PC-9 (cell line): ENCODE measurements at regions not wholly inside any gene's neighbourhood (a gene's known extent, or its start where the extent isn't known, plus 50 kb on each side); places are given as distances from the start of the nearest gene placed in this dataset.

Source experiments
- BruUV-seq: library from RNA; stranded (reverse); fragments of 400-500 nt; replicated peaks from 2 replicates; lab custom pipeline; 2021; lab: Mats Ljungman, UMichigan
- CTCF ChIA-PET: fragments of 300-600 bp; sonication (Branson Sonifier 250); formaldehyde crosslinking; loops from one replicate; lab custom pipeline; 2022; ENCODE audit warnings: antibody characterized with exemption; lab: Charles Lee
- POLR2A ChIA-PET: fragments of 300-600 bp; sonication (Branson Sonifier 250); formaldehyde crosslinking; loops from one replicate; lab custom pipeline; 2022; ENCODE audit warnings: antibody characterized with exemption; ENCODE audit not compliant: unreplicated experiment; lab: Charles Lee
- DNase-seq, 2 experiments: peaks; one replicate each; pipeline versions ENCODE4 v3.0.0 to v3.0.0-alpha.2; 2015 to 2022; ENCODE audit warnings: mixed read lengths in 1 of 2
- H2AFZ ChIP-seq: fragments of 200-600 bp; sonication (generic); 2 replicates; pipeline ENCODE4 v1.8.1; 2017; ENCODE audit warnings: antibody characterized with exemption
- H3F3A ChIP-seq: fragments of 200-600 bp; sonication (generic); 2 replicates; pipeline ENCODE4 v1.8.1; 2017; ENCODE audit warnings: antibody characterized with exemption, mild to moderate bottlenecking, low read depth; ENCODE audit not compliant: insufficient read depth
- H3K27ac ChIP-seq: fragments of 200-600 bp; sonication (generic); 2 replicates; pipeline ENCODE4 v1.6.1; 2016; ENCODE audit warnings: mixed run types
- H3K27me3 ChIP-seq: fragments of 200-600 bp; sonication (generic); 2 replicates; pipeline ENCODE4 v1.6.1; 2016; ENCODE audit warnings: low read depth, mixed run types; ENCODE audit not compliant: insufficient read depth
- H3K36me3 ChIP-seq: fragments of 200-600 bp; sonication (generic); 2 replicates; pipeline ENCODE4 v1.6.1; 2016; ENCODE audit warnings: low read depth, mixed run types
- H3K4me1 ChIP-seq: fragments of 200-600 bp; sonication (generic); replicated peaks from 2 replicates; pipeline ENCODE4 v1.6.1; 2016; ENCODE audit warnings: mixed run types; ENCODE audit not compliant: insufficient read depth
- H3K4me2 ChIP-seq: fragments of 200-600 bp; sonication (generic); 2 replicates; pipeline ENCODE4 v1.6.1; 2017; ENCODE audit warnings: mixed run types
- H3K4me3 ChIP-seq: fragments of 200-600 bp; sonication (generic); 2 replicates; pipeline ENCODE4 v1.6.1; 2016; ENCODE audit warnings: mixed run types
- H3K79me2 ChIP-seq: fragments of 200-600 bp; sonication (generic); 2 replicates; pipeline ENCODE4 v1.6.1; 2017; ENCODE audit warnings: low read depth, mixed run types
- H3K9me2 ChIP-seq: fragments of 200-600 bp; sonication (generic); 2 replicates; pipeline ENCODE4 v1.8.1; 2017; ENCODE audit warnings: mild to moderate bottlenecking; ENCODE audit not compliant: insufficient read depth
- H3K9me3 ChIP-seq: fragments of 200-600 bp; sonication (generic); 2 replicates; pipeline ENCODE4 v1.8.1; 2016; ENCODE audit warnings: low read depth; ENCODE audit not compliant: insufficient read depth
- H4K20me1 ChIP-seq: fragments of 200-600 bp; sonication (generic); 2 replicates; pipeline ENCODE4 v1.8.1; 2017; ENCODE audit not compliant: insufficient read depth
- CTCF ChIP-seq: fragments of 200-600 bp; sonication (generic); conservative IDR thresholded peaks from 2 replicates; pipeline ENCODE4 v1.6.1; 2017; ENCODE audit warnings: mixed run types, antibody characterized with exemption, mild to moderate bottlenecking, moderate library complexity
- EZH2 ChIP-seq: fragments of 200-600 bp; sonication (generic); IDR thresholded peaks from 2 replicates; pipeline ENCODE4 v1.8.0; 2017; ENCODE audit warnings: antibody characterized with exemption, low read depth
- intact Hi-C: fragments of 100-400 bp; cut with micrococcal nuclease; formaldehyde crosslinking; loops from one replicate; pipeline ENCODE4 v1.10.0; 2022; ENCODE audit not compliant: unreplicated experiment

GRCh38 chr10:105965141-105965540 is 1199.4 kb downstream of the SORCS1 start:
- H3K4me2 ChIP-seq = no peak overlapping the region
- intact Hi-C loops = no loop called here
- no peaks in the 10 kb centered on the region for H4K20me1 ChIP-seq
- H2AFZ ChIP-seq = no peak overlapping the region
- H3K9me2 ChIP-seq = no peaks in the 10 kb centered on the region
- no peaks in the 10 kb centered on the region for H3K9me3 ChIP-seq
- H3K4me3 ChIP-seq = no peak overlapping the region
- ChIA-PET POLR2A (no interaction called here), CTCF (no interaction called here)
- TF ChIP-seq CTCF = no peak
- no peak for TF ChIP-seq EZH2
- no peaks in the 10 kb centered on the region for H3K79me2 ChIP-seq
- H3F3A ChIP-seq = no peaks in the 10 kb centered on the region
- H3K4me1 ChIP-seq = no peaks in the 10 kb centered on the region
- BruUV-seq = no TSS peak
- H3K27me3 ChIP-seq = no peaks in the 10 kb centered on the region
- DNase-seq = no peak
- no peak overlapping the region for H3K27ac ChIP-seq
- no peaks in the 10 kb centered on the region for H3K36me3 ChIP-seq

- Histone ChIP-seq H3K4me1 (no peaks in the 10 kb centered on the region), H3K4me3 (no peak overlapping the region), H3K9me2 (no peaks in the 10 kb centered on the region), H3K79me2 (no peaks in the 10 kb centered on the region), H2AFZ (no peak overlapping the region), H3K4me2 (no peak overlapping the region), H4K20me1 (no peaks in the 10 kb centered on the region), H3K36me3 (no peaks in the 10 kb centered on the region), H3K27me3 (no peaks in the 10 kb centered on the region), H3K27ac (no peak overlapping the region), H3F3A (no peaks in the 10 kb centered on the region), H3K9me3 (no peaks in the 10 kb centered on the region)
- no TSS peak for BruUV-seq
- intact Hi-C loops = no loop called here
- no peak for TF ChIP-seq CTCF
- no peak for TF ChIP-seq EZH2
- no peak for DNase-seq
- ChIA-PET CTCF (no interaction called here), POLR2A (interaction anchor here (0.6 kb wide), 1 partner anchor 179 kb away, joined by 5 read pairs; no protein-coding TSS in a partner anchor)
Observed at GRCh38 chr10:105964009-105964408, 1200.5 kb downstream of the SORCS1 start.

- TF ChIP-seq EZH2 (no peak), CTCF (no peak)
- Histone ChIP-seq H3K27me3 (no peaks in the 10 kb centered on the region), H4K20me1 (no peaks in the 10 kb centered on the region), H3K27ac (no peak overlapping the region), H3K36me3 (no peaks in the 10 kb centered on the region), H2AFZ (no peak overlapping the region), H3K79me2 (no peaks in the 10 kb centered on the region), H3K4me1 (no peaks in the 10 kb centered on the region), H3K4me3 (no peak overlapping the region), H3K9me2 (no peaks in the 10 kb centered on the region), H3K9me3 (no peaks in the 10 kb centered on the region), H3F3A (no peaks in the 10 kb centered on the region), H3K4me2 (no peak overlapping the region)
- intact Hi-C loops = no loop called here
- BruUV-seq = no TSS peak
- no peak for DNase-seq
- CTCF ChIA-PET = no interaction called here
- POLR2A ChIA-PET = no interaction called here
Observed at GRCh38 chr10:105963334-105963884, 1201.1 kb downstream of the SORCS1 start.
